Loucy (cell line): ENCODE measurements at regions not wholly inside any gene's neighbourhood (a gene's known extent, or its start where the extent isn't known, plus 50 kb on each side); places are given as distances from the start of the nearest gene placed in this dataset.

Experiments used
- H2AFZ ChIP-seq: fragments of 200-600 bp; sonication (generic); 2 replicates; pipeline ENCODE4 v1.6.0; 2016; ENCODE audit warnings: antibody characterized with exemption, mild to moderate bottlenecking, low read length, moderate library complexity
- H3F3A ChIP-seq: fragments of 200-600 bp; 2 replicates; pipeline ENCODE4 v1.6.0; 2016; ENCODE audit warnings: antibody characterized with exemption, low read depth, mild to moderate bottlenecking
- H3K27me3 ChIP-seq: fragments of 200-600 bp; sonication (generic); 2 replicates; pipeline ENCODE4 v1.6.1; 2014; ENCODE audit warnings: low read length, mild to moderate bottlenecking; ENCODE audit not compliant: insufficient read depth, poor library complexity, severe bottlenecking
- H3K36me3 ChIP-seq: fragments of 200-600 bp; sonication (generic); 2 replicates; pipeline ENCODE4 v1.6.1; 2016; ENCODE audit warnings: low read length; ENCODE audit not compliant: insufficient read depth
- H3K4me1 ChIP-seq: fragments of 200-600 bp; sonication (generic); 2 replicates; pipeline ENCODE4 v1.5.1; 2014; ENCODE audit warnings: low read length, mild to moderate bottlenecking; ENCODE audit not compliant: insufficient read depth, poor library complexity, severe bottlenecking
- H3K4me2 ChIP-seq: fragments of 200-600 bp; sonication (generic); 2 replicates; pipeline ENCODE4 v1.6.0; 2014; ENCODE audit warnings: antibody characterized with exemption, low read length, low read depth, mild to moderate bottlenecking; ENCODE audit not compliant: poor library complexity, severe bottlenecking
- H3K4me3 ChIP-seq: fragments of 200-600 bp; sonication (generic); 2 replicates; pipeline ENCODE4 v1.5.1; 2014; ENCODE audit warnings: low read length, mild to moderate bottlenecking, mixed read lengths; ENCODE audit not compliant: poor library complexity, severe bottlenecking
- H3K79me2 ChIP-seq: fragments of 200-600 bp; sonication (generic); 2 replicates; pipeline ENCODE4 v1.6.1; 2014; ENCODE audit warnings: low read length; ENCODE audit not compliant: insufficient read depth
- H3K9ac ChIP-seq: fragments of 200-600 bp; sonication (generic); 2 replicates; pipeline ENCODE4 v1.6.0; 2014; ENCODE audit warnings: mild to moderate bottlenecking, low read depth, low read length, moderate library complexity; ENCODE audit not compliant: poor library complexity, severe bottlenecking
- H3K9me2 ChIP-seq: fragments of 200-600 bp; sonication (generic); replicated peaks from 2 replicates; pipeline ENCODE4 v1.6.1; 2016; ENCODE audit warnings: low read depth, low read length, mixed read lengths
- H3K9me3 ChIP-seq: fragments of 200-600 bp; sonication (generic); 2 replicates; pipeline ENCODE4 v1.6.1; 2014; ENCODE audit warnings: mild to moderate bottlenecking, antibody characterized with exemption, low read length, low read depth; ENCODE audit not compliant: insufficient read depth
- H4K20me1 ChIP-seq: fragments of 200-600 bp; sonication (generic); 2 replicates; pipeline ENCODE4 v1.6.0; 2014; ENCODE audit warnings: antibody characterized with exemption, low read length, mild to moderate bottlenecking; ENCODE audit not compliant: insufficient read depth, poor library complexity, severe bottlenecking
- EZH2phosphoT487 ChIP-seq: fragments of 200-600 bp; IDR thresholded peaks from 2 replicates; pipeline ENCODE4 v1.6.1; 2018; ENCODE audit warnings: antibody characterized with exemption, mild to moderate bottlenecking, moderate library complexity, borderline replicate concordance
- TF ChIP-seq, protein P1 (sequence below): fragments of 200-600 bp; sonication (generic); conservative IDR thresholded peaks from 2 replicates; pipeline ENCODE4 v1.5.1; 2014; ENCODE audit warnings: mild to moderate bottlenecking, antibody characterized with exemption, low read length

DNA sequence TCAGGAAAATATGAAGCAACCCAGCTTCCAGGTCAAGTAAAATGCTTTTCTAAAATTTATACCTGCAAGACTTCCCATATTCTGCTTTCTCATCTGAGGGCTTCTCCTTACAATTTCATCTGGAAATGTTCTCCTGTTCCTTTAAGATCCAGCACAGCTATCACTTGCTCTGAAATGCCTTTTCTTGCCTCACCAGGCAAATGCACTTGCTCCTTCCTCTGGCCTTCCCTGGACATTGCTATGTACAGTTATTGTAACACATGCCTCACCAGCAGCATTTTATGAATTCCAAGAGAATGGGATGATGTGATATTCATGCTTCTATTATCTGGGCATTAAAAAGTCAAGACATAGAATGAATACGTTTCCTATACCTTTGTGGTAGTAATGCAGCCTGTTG is 842.1 kb upstream of the INTU start:
- Histone ChIP-seq H3F3A (no peaks in the 10 kb centered on the region), H2AFZ (no peak overlapping the region), H3K9ac (no peak overlapping the region), H3K27me3 (no peaks in the 10 kb centered on the region), H3K9me3 (no peaks in the 10 kb centered on the region), H3K4me2 (no peak overlapping the region), H3K79me2 (no peaks in the 10 kb centered on the region), H3K36me3 (no peaks in the 10 kb centered on the region), H3K4me3 (no peak overlapping the region), H3K9me2 (no peaks in the 10 kb centered on the region), H4K20me1 (no peaks in the 10 kb centered on the region), H3K4me1 (no peaks in the 10 kb centered on the region)
- TF ChIP-seq, protein P1, sequence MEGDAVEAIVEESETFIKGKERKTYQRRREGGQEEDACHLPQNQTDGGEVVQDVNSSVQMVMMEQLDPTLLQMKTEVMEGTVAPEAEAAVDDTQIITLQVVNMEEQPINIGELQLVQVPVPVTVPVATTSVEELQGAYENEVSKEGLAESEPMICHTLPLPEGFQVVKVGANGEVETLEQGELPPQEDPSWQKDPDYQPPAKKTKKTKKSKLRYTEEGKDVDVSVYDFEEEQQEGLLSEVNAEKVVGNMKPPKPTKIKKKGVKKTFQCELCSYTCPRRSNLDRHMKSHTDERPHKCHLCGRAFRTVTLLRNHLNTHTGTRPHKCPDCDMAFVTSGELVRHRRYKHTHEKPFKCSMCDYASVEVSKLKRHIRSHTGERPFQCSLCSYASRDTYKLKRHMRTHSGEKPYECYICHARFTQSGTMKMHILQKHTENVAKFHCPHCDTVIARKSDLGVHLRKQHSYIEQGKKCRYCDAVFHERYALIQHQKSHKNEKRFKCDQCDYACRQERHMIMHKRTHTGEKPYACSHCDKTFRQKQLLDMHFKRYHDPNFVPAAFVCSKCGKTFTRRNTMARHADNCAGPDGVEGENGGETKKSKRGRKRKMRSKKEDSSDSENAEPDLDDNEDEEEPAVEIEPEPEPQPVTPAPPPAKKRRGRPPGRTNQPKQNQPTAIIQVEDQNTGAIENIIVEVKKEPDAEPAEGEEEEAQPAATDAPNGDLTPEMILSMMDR: no peak
- no peak for TF ChIP-seq EZH2phosphoT487

DNA sequence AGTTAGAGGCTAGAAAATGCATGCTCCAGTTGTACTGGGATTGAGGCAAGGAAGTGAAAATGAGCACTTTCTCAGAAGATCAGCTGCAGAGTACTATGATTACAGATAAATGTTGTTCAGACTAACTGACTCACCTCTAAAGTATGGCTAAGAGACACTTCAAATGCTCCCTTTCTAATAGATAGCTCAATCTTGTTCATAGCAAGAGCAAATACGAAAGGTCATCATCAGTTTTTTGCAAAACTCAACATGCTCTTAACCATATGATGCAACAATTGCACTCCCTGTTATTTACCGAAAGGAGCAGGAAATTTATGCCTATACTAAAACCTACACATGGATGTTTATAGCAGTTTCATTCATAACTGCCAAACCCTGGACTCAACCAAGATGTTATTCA is 838.4 kb upstream of the INTU start:
- H3K36me3 ChIP-seq: no peaks in the 10 kb centered on the region
- no peaks in the 10 kb centered on the region for H3K4me1 ChIP-seq
- no peak overlapping the region for H3K4me3 ChIP-seq
- no peak overlapping the region for H3K4me2 ChIP-seq
- no peaks in the 10 kb centered on the region for H3K9me3 ChIP-seq
- no peaks in the 10 kb centered on the region for H3K79me2 ChIP-seq
- no peak for TF ChIP-seq EZH2phosphoT487
- TF ChIP-seq, protein P1: no peak
- no peaks in the 10 kb centered on the region for H4K20me1 ChIP-seq
- no peak overlapping the region for H3K9ac ChIP-seq
- no peak overlapping the region for H2AFZ ChIP-seq
- H3K9me2 ChIP-seq: no peaks in the 10 kb centered on the region
- H3K27me3 ChIP-seq: no peaks in the 10 kb centered on the region
- no peaks in the 10 kb centered on the region for H3F3A ChIP-seq

DNA sequence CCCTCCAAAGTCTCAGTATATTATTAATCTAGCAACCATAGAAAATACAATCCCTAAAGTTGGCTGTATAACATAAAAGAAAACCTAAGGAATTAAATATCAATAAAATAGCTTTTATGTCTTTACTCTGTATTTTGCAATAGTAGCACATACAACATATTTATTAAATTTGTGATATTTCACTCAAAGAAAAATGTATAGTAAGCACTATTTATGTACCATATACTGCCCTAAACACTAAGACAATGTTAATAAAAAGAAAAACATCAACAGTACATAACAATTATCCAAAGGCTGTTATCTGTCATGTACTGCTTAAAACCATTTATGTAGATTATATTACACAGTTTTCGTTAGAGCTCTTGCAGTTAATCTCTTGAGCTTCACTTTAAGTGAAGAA is 834.5 kb upstream of the INTU start:
- H3K27me3 ChIP-seq: no peaks in the 10 kb centered on the region
- no peak overlapping the region for H3K9ac ChIP-seq
- H4K20me1 ChIP-seq: no peaks in the 10 kb centered on the region
- no peak overlapping the region for H3K4me2 ChIP-seq
- H3K4me3 ChIP-seq: no peak overlapping the region
- no peaks in the 10 kb centered on the region for H3K9me2 ChIP-seq
- H3K36me3 ChIP-seq: no peaks in the 10 kb centered on the region
- no peak overlapping the region for H2AFZ ChIP-seq
- H3K79me2 ChIP-seq: no peaks in the 10 kb centered on the region
- H3F3A ChIP-seq: no peaks in the 10 kb centered on the region
- H3K9me3 ChIP-seq: no peaks in the 10 kb centered on the region
- TF ChIP-seq, protein P1: no peak
- TF ChIP-seq EZH2phosphoT487: no peak
- H3K4me1 ChIP-seq: no peaks in the 10 kb centered on the region
